Tibial nerve (tissue), 4 donors: ENCODE measurements at regions not wholly inside any gene's neighbourhood (a gene's known extent, or its start where the extent isn't known, plus 50 kb on each side); places are given as distances from the start of the nearest gene placed in this dataset.

Source experiments
- DNase-seq, 2 donors: peaks; one replicate each; pipeline ENCODE4 v3.0.0-alpha.2; 2019; ENCODE audit warnings: low spot score in 2 of 2
- H3K27ac ChIP-seq, 4 donors: fragments of 200-600 bp; sonication (generic) in 3 of 4; one replicate each; pipeline ENCODE4 v1.5.1; 2017 to 2019; ENCODE audit warnings: mild to moderate bottlenecking in 1 of 4
- H3K27me3 ChIP-seq, 2 donors: fragments of 200-600 bp; sonication (generic) in 1 of 2; one replicate each; pipeline versions ENCODE4 v1.5.1 to v1.6.0; 2017 to 2019
- H3K36me3 ChIP-seq, 3 donors: fragments of 200-600 bp; sonication (generic); one replicate each; pipeline ENCODE4 v1.5.1; 2018 to 2019
- H3K4me1 ChIP-seq, 4 donors: fragments of 200-600 bp; sonication (generic) in 3 of 4; one replicate each; pipeline ENCODE4 v1.5.1; 2017 to 2019
- H3K4me3 ChIP-seq, 4 donors: fragments of 200-600 bp; sonication (generic) in 3 of 4; one replicate each; pipeline ENCODE4 v1.5.1; 2017 to 2019; ENCODE audit warnings: mild to moderate bottlenecking in 1 of 4, moderate library complexity in 1 of 4
- H3K9me3 ChIP-seq, 4 donors: fragments of 200-600 bp; sonication (generic) in 3 of 4; one replicate each; pipeline ENCODE4 v1.5.1; 2017 to 2019
- EP300 ChIP-seq, 2 donors: sonication (generic); formaldehyde crosslinking; IDR thresholded peaks; one replicate each; pipeline ENCODE4 v1.6.1; 2017; ENCODE audit warnings: antibody characterized with exemption in 2 of 2, mild to moderate bottlenecking in 1 of 2
- POLR2A ChIP-seq, 2 donors: fragments of 450-650 bp; IDR thresholded peaks; one replicate each; pipeline ENCODE4 v1.6.1; 2017; ENCODE audit warnings: antibody characterized with exemption in 2 of 2, mild to moderate bottlenecking in 2 of 2, moderate library complexity in 2 of 2
- WGBS, 2 donors: methylation state at CpG; one replicate each; pipeline ENCODE4 v1.1.5; 2018; 5-methylcytosine and 5-hydroxymethylcytosine counted together
- TF ChIP-seq, protein P1 (sequence below), 5 experiments: fragments of 200-600 bp in 3 of 5; fragments of 450-650 bp in 2 of 5; sonication (generic) in 3 of 5; IDR thresholded peaks; one replicate each; pipeline ENCODE4 v1.5.1; 2016 to 2019; ENCODE audit warnings: antibody characterized with exemption in 5 of 5, mild to moderate bottlenecking in 3 of 5, moderate library complexity in 2 of 5

DNA sequence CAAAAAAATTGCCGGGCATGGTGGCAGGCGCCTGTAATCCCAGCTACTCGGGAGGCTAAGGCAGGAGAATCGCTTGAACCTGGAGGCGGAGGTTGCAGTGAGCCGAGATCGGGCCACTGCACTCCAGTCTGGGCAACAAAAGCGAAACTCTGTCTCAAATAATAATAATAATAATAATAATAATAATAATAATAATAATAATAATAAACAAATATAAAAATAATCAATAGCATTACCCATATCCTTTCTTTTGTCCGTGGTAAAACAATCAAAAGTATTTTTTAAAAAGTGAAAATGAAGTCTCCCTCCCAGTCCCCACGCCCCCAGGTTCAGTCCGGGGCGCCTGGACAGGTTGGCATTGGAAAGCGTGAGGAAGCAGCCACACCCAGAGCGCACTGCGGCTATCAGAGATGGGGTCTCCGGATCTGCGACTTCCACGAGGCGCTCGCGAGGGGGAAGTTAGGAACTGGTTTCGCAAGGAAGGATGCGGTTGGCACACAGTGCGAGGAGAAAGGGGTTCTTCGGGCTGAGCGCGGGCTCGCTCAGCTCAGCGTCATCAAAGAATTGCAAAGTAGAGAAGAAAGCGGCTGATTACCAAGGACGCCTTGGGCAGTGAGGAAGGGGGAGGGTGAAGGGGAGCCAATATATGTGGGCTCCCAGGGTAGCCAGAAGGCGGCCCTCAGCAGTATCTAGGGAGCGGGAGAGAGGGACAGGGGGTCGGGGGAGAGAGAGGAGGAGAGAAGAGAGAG lies 69.5 kb upstream of the EPHB3 start:
- WGBS, 2 donors: 22 to 27% methylated on average over 34 of the region's 34 CpGs
- Histone ChIP-seq H3K27me3 (peaks cover 0 to 77% of the 10 kb centered on the region in 2 donors), H3K27ac (peak overlapping the region in 1 of 4 donors; percentile 6), H3K4me3 (peak overlapping the region in 1 of 4 donors; percentile 30), H3K4me1 (peaks cover 0 to 21% (median 0%) of the 10 kb centered on the region in 4 donors), H3K9me3 (no peaks in the 10 kb centered on the region), H3K36me3 (no peaks in the 10 kb centered on the region)
- no peak for TF ChIP-seq POLR2A (IDR thresholded peaks at IDR 0.05)
- TF ChIP-seq, protein P1, sequence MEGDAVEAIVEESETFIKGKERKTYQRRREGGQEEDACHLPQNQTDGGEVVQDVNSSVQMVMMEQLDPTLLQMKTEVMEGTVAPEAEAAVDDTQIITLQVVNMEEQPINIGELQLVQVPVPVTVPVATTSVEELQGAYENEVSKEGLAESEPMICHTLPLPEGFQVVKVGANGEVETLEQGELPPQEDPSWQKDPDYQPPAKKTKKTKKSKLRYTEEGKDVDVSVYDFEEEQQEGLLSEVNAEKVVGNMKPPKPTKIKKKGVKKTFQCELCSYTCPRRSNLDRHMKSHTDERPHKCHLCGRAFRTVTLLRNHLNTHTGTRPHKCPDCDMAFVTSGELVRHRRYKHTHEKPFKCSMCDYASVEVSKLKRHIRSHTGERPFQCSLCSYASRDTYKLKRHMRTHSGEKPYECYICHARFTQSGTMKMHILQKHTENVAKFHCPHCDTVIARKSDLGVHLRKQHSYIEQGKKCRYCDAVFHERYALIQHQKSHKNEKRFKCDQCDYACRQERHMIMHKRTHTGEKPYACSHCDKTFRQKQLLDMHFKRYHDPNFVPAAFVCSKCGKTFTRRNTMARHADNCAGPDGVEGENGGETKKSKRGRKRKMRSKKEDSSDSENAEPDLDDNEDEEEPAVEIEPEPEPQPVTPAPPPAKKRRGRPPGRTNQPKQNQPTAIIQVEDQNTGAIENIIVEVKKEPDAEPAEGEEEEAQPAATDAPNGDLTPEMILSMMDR (IDR thresholded peaks at IDR 0.05): no peak
- peak in 1 of 2 donors; percentile 60 for TF ChIP-seq EP300 (IDR thresholded peaks at IDR 0.05)
- no peak for DNase-seq

DNA sequence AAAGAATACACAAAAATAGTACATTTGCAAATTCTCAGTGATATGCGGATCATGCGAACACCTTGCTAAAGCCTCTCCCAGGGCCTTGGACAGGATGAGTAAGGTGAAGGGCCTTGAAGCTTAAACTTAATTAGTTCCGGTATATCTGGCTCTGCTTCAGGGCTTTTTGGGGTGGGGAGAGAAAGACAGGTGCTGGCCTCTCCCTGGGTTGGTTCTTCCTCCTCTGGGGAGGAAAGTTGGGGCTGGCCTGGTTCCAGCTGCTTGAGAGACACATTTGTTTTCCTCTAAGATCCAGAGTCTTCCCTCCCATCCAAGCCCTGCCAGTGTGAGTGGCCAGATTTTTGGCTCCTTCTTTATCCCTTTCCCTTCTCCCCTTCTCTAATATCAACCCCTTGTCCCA lies 64.7 kb upstream of the EPHB3 start:
- Histone ChIP-seq H3K4me1 (peaks cover 0 to 6% (median 0%) of the 10 kb centered on the region in 4 donors), H3K4me3 (no peak overlapping the region), H3K9me3 (peaks cover 0 to 4% (median 1%) of the 10 kb centered on the region in 4 donors), H3K36me3 (no peaks in the 10 kb centered on the region), H3K27ac (no peak overlapping the region), H3K27me3 (peaks cover 0 to 51% of the 10 kb centered on the region in 2 donors)
- no peak for TF ChIP-seq EP300 (IDR thresholded peaks at IDR 0.05)
- TF ChIP-seq, protein P1 (IDR thresholded peaks at IDR 0.05): no peak
- no peak for TF ChIP-seq POLR2A (IDR thresholded peaks at IDR 0.05)
- no peak for DNase-seq
- WGBS, 2 donors: 90 to 100% methylated on average over 3 of the region's 3 CpGs

DNA sequence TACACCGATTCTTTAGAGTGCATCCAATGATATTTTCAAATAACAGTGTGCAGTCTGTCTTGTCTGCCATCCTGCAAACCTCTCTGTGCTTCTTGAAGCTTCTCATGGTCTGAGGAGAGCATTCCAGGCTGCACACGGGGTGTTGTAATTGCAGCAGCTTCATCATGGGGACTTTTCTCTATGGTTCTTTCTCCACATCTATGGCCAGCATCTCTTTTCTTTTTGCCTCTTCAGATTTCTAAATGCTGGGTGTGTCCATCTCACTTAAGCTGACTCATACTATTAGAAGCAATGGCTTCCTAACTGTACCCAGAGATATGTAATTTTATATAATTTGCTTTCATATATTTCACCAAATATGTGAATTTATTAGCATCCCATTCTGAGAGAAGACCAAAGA lies 63.8 kb upstream of the EPHB3 start:
- Histone ChIP-seq H3K36me3 (no peaks in the 10 kb centered on the region), H3K9me3 (peaks cover 0 to 10% (median 3%) of the 10 kb centered on the region in 4 donors), H3K4me3 (no peak overlapping the region), H3K27me3 (peaks cover 0 to 43% of the 10 kb centered on the region in 2 donors), H3K4me1 (no peaks in the 10 kb centered on the region), H3K27ac (no peak overlapping the region)
- 72 to 80% methylated on average over 2 of the region's 2 CpGs for WGBS, 2 donors
- DNase-seq: no peak
- TF ChIP-seq, protein P1 (IDR thresholded peaks at IDR 0.05): no peak
- TF ChIP-seq POLR2A (IDR thresholded peaks at IDR 0.05) (no peak), EP300 (IDR thresholded peaks at IDR 0.05) (no peak)

DNA sequence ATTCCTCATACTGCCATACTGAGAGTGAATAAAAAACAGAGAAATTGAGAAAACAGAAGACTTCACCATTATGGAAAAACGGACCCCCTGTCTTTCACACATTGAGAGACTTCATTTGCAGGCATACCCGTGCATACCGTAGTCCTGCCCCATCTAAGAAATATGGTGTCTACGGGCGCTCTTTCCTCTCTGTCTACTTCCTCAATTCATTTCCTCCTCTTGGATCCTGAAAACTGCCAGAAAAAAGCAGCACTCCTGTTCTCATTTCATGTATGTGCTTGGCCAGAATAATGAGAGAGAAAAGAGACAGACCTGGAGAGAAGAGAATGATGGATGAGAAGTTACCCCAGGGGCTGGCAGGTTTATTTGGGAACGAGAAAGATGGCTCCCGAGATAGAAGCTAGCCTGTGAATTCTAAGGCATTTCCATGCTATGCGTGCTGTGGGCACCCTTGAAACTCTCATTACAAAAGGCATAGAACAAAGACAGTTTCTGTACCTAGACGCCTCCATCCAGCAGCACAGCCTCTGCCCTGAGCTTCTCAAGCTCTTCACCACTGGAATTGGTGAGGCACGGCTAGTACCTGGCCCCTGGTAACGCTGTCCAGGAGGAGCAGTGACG lies 62.5 kb upstream of the EPHB3 start:
- Histone ChIP-seq H3K4me1 (no peaks in the 10 kb centered on the region), H3K36me3 (no peaks in the 10 kb centered on the region), H3K27me3 (peaks cover 0 to 30% of the 10 kb centered on the region in 2 donors), H3K27ac (no peak overlapping the region), H3K9me3 (peaks cover 0 to 18% (median 3%) of the 10 kb centered on the region in 4 donors), H3K4me3 (no peak overlapping the region)
- DNase-seq: no peak
- TF ChIP-seq, protein P1 (IDR thresholded peaks at IDR 0.05): no peak
- no peak for TF ChIP-seq POLR2A (IDR thresholded peaks at IDR 0.05)
- TF ChIP-seq EP300 (IDR thresholded peaks at IDR 0.05): no peak
- WGBS, 2 donors: 64 to 74% methylated on average over 12 of the region's 12 CpGs

DNA sequence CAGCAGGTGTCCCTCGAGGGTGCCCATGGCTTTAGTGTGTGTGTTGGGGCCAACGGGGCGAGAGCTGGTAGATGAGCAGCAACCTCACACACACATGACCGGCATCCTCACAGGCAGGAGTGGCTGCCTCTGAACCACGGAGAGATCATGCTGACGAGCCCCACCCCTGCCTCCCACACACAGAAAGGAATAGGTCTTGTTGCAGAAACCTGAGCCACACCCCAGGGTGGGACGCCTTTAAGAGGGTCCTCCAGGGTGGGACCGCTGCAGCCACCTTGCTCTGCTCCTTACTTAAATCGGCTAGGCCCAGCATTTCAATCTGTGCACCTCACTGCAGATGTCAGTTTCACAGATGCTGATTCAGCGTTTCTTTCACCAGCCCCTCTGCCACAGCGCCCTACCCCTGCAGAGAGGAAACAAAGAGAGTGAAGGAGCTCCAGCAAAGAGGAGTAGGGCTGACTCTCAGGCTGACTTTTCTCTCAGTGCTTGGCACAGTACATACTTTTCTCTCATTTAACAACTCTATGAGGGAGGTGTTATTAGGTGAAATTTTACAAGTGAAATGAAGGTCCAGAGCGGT lies 61.2 kb upstream of the EPHB3 start:
- no peak for TF ChIP-seq EP300 (IDR thresholded peaks at IDR 0.05)
- no peak for TF ChIP-seq POLR2A (IDR thresholded peaks at IDR 0.05)
- TF ChIP-seq, protein P1 (IDR thresholded peaks at IDR 0.05): no peak
- Histone ChIP-seq H3K36me3 (no peaks in the 10 kb centered on the region), H3K4me3 (no peak overlapping the region), H3K9me3 (peaks cover 0 to 18% (median 3%) of the 10 kb centered on the region in 4 donors), H3K27ac (no peak overlapping the region), H3K4me1 (no peaks in the 10 kb centered on the region), H3K27me3 (peaks cover 0 to 21% of the 10 kb centered on the region in 2 donors)
- no peak for DNase-seq
- 62 to 71% methylated on average over 11 to 12 of the region's 12 CpGs for WGBS, 2 donors
